HCT116 (cell line): ENCODE measurements at regions not wholly inside any gene's neighbourhood (a gene's known extent, or its start where the extent isn't known, plus 50 kb on each side); places are given as distances from the start of the nearest gene placed in this dataset.

Source experiments
- ATAC-seq: fragments of 200-7000 bp; cut with Tn5 transposase; 2 replicates; pipeline ENCODE4 v1.9.1; 2020; ENCODE audit warnings: mild to moderate bottlenecking, moderate library complexity
- BruUV-seq: library from RNA; stranded (reverse); fragments of 400-500 nt; replicated peaks from 2 replicates; lab custom pipeline; 2021; lab: Mats Ljungman, UMichigan
- CTCF ChIA-PET: fragments of 300-600 bp; sonication (Branson Sonifier 250); formaldehyde crosslinking; loops from one replicate; lab custom pipeline; 2021; ENCODE audit warnings: antibody characterized with exemption; lab: Charles Lee
- POLR2A ChIA-PET: fragments of 300-600, 350-600 bp; sonication (Branson Sonifier 250); formaldehyde crosslinking; loops from one replicate; lab custom pipeline; 2021; ENCODE audit warnings: antibody characterized with exemption; lab: Charles Lee
- RAD21 ChIA-PET, 2 experiments: fragments of 300-600 bp; sonication (Branson Sonifier 250); formaldehyde crosslinking; loops; one replicate each; lab custom pipeline; 2023; ENCODE audit warnings: low total read pairs in 2 of 2; ENCODE audit not compliant: uncharacterized antibody in 2 of 2, unreplicated experiment in 2 of 2, low non-redundant PET in 1 of 2; lab: Charles Lee
- DNase-seq: peaks from one replicate; pipeline ENCODE4 v3.0.0-alpha.2; 2010; ENCODE audit warnings: low read depth, low spot score
- H2AFZ ChIP-seq: fragments of 200-600 bp; shearing (Covaris generic), sonication (generic); 2 replicates; pipeline ENCODE4 v1.6.1; 2017; ENCODE audit warnings: low read depth, mixed run types, mixed read lengths, antibody characterized with exemption, low read length; ENCODE audit not compliant: poor library complexity, severe bottlenecking
- H3K27ac ChIP-seq: 2 replicates; pipeline ENCODE4 v1.5.1; 2012; ENCODE audit warnings: low read depth, low read length
- H3K27me3 ChIP-seq: fragments of 200-600 bp; sonication (generic); 2 replicates; pipeline ENCODE4 v1.6.1; 2016; ENCODE audit warnings: mixed run types, low read length, mixed read lengths; ENCODE audit not compliant: insufficient read depth
- H3K36me3 ChIP-seq, 2 experiments: fragments of 200-500 bp in 1 of 2; fragments of 200-600 bp in 1 of 2; sonication (Bioruptor generic) in 1 of 2; sonication (generic) in 1 of 2; 2 replicates each; pipeline versions ENCODE4 v1.5.1 to v1.6.1; 2014 to 2016; ENCODE audit warnings: low read length in 2 of 2, inconsistent platforms in 1 of 2, mixed read lengths in 1 of 2, mixed run types in 1 of 2; ENCODE audit not compliant: insufficient read depth in 2 of 2, control insufficient read depth in 1 of 2
- H3K4me1 ChIP-seq, 2 experiments: fragments of 200-600 bp in 1 of 2; sonication (generic) in 1 of 2; 2 replicates each; pipeline versions ENCODE4 v1.5.1 to v1.6.1; 2012 to 2017; ENCODE audit warnings: low read length in 2 of 2, inconsistent platforms in 1 of 2, mild to moderate bottlenecking in 1 of 2, mixed read lengths in 1 of 2, mixed run types in 1 of 2, moderate library complexity in 1 of 2; ENCODE audit not compliant: insufficient read depth in 2 of 2, control insufficient read depth in 1 of 2
- H3K4me2 ChIP-seq: fragments of 200-600 bp; sonication (generic); 2 replicates; pipeline ENCODE4 v1.6.1; 2017; ENCODE audit warnings: mixed run types, low read length, mixed read lengths
- H3K4me3 ChIP-seq, 2 experiments: fragments of 200-600 bp in 1 of 2; sonication (generic) in 1 of 2; replicated peaks in 1 of 2; 2 replicates each; pipeline ENCODE4 v1.5.1; 2011 to 2016; ENCODE audit warnings: low read length in 2 of 2, control low read depth in 1 of 2, low read depth in 1 of 2, mild to moderate bottlenecking in 1 of 2, mixed read lengths in 1 of 2, mixed run types in 1 of 2
- H3K79me2 ChIP-seq: fragments of 200-600 bp; sonication (generic); 2 replicates; pipeline ENCODE4 v1.6.1; 2017; ENCODE audit warnings: mild to moderate bottlenecking, mixed run types, low read length, moderate library complexity, mixed read lengths; ENCODE audit not compliant: insufficient read depth
- H3K9ac ChIP-seq: fragments of 200-600 bp; sonication (generic); 2 replicates; pipeline ENCODE4 v1.6.1; 2016; ENCODE audit warnings: low read length, mixed read lengths
- H3K9me2 ChIP-seq: fragments of 200-600 bp; sonication (generic), shearing (Covaris generic); 2 replicates; pipeline ENCODE4 v1.6.1; 2017; ENCODE audit warnings: mixed run types, mild to moderate bottlenecking, moderate library complexity; ENCODE audit not compliant: insufficient read depth
- H3K9me3 ChIP-seq, 2 experiments: fragments of 200-500 bp in 1 of 2; fragments of 200-600 bp in 1 of 2; sonication (Bioruptor generic) in 1 of 2; sonication (generic) in 1 of 2; 2 replicates each; pipeline ENCODE4 v1.6.1; 2014 to 2017; ENCODE audit warnings: low read length in 2 of 2, mixed read lengths in 2 of 2, inconsistent platforms in 1 of 2, low read depth in 1 of 2, mild to moderate bottlenecking in 1 of 2, mixed run types in 1 of 2, moderate library complexity in 1 of 2; ENCODE audit not compliant: control insufficient read depth in 1 of 2, insufficient read depth in 1 of 2
- H4K20me1 ChIP-seq: fragments of 200-600 bp; sonication (generic), shearing (Covaris generic); 2 replicates; pipeline ENCODE4 v1.6.1; 2017; ENCODE audit warnings: mixed run types, mild to moderate bottlenecking, moderate library complexity; ENCODE audit not compliant: insufficient read depth
- CEBPB ChIP-seq: IDR thresholded peaks from 2 replicates; pipeline ENCODE4 v1.6.1; 2012; ENCODE audit warnings: low read depth
- EGR1 ChIP-seq: IDR thresholded peaks from 2 replicates; pipeline ENCODE4 v1.6.1; 2012; ENCODE audit warnings: low read depth
- ELF1 ChIP-seq: IDR thresholded peaks from 2 replicates; pipeline ENCODE4 v1.6.1; 2012; ENCODE audit warnings: low read depth, borderline replicate concordance
- EZH2 ChIP-seq: fragments of 200-600 bp; sonication (generic); IDR thresholded peaks from 2 replicates; pipeline ENCODE4 v1.6.1; 2017; ENCODE audit warnings: antibody characterized with exemption, mixed run types
- EZH2phosphoT487 ChIP-seq: fragments of 200-600 bp; IDR thresholded peaks from 2 replicates; pipeline ENCODE4 v1.6.1; 2018; ENCODE audit warnings: antibody characterized with exemption, borderline replicate concordance
- JUND ChIP-seq: IDR thresholded peaks from 2 replicates; pipeline ENCODE4 v1.6.1; 2012
- POLR2A ChIP-seq: IDR thresholded peaks from 2 replicates; pipeline ENCODE4 v1.7.0; 2011; ENCODE audit warnings: borderline replicate concordance; ENCODE audit not compliant: insufficient read depth, insufficient read length; ENCODE audit errors: extremely low read depth
- SIN3A ChIP-seq: IDR thresholded peaks from 2 replicates; pipeline ENCODE4 v1.6.1; 2012; ENCODE audit warnings: low read depth
- SRF ChIP-seq: IDR thresholded peaks from 2 replicates; pipeline ENCODE4 v1.6.1; 2012; ENCODE audit warnings: low read depth
- TCF7L2 ChIP-seq: IDR thresholded peaks from 2 replicates; pipeline ENCODE4 v1.7.0; 2011; ENCODE audit warnings: borderline replicate concordance, inconsistent platforms; ENCODE audit not compliant: insufficient read depth, insufficient read length; ENCODE audit errors: extremely low read depth
- YY1 ChIP-seq: IDR thresholded peaks from 2 replicates; pipeline ENCODE4 v1.6.1; 2011; ENCODE audit warnings: low read length, low read depth, moderate library complexity, mild to moderate bottlenecking; ENCODE audit not compliant: insufficient replicate concordance; ENCODE audit errors: extremely low read depth
- ZFX ChIP-seq: fragments of 450-650 bp; IDR thresholded peaks from 2 replicates; pipeline ENCODE4 v1.6.1; 2017
- ZNF274 ChIP-seq: fragments of 200-500 bp; sonication (Bioruptor generic); IDR thresholded peaks from 2 replicates; pipeline ENCODE4 v1.6.1; 2014; ENCODE audit warnings: mild to moderate bottlenecking, low read depth, low read length, inconsistent platforms
- intact Hi-C: fragments of 100-400 bp; cut with micrococcal nuclease; formaldehyde crosslinking; loops from 2 replicates; pipeline ENCODE4 v1.10.0; 2022
- TF ChIP-seq, protein P1 (sequence below): IDR thresholded peaks from 2 replicates; pipeline ENCODE4 v1.6.1; 2012
- TF ChIP-seq, protein P2 (sequence below): IDR thresholded peaks from 2 replicates; pipeline ENCODE4 v1.6.1; 2012
- TF ChIP-seq, protein P3 (sequence below): IDR thresholded peaks from 2 replicates; pipeline ENCODE4 v1.6.1; 2012; ENCODE audit warnings: low read depth
- TF ChIP-seq, protein P4 (sequence below): IDR thresholded peaks from 2 replicates; pipeline ENCODE4 v1.6.1; 2011; ENCODE audit warnings: mild to moderate bottlenecking, low read length, moderate library complexity; ENCODE audit not compliant: insufficient replicate concordance; ENCODE audit errors: extremely low read depth

DNA sequence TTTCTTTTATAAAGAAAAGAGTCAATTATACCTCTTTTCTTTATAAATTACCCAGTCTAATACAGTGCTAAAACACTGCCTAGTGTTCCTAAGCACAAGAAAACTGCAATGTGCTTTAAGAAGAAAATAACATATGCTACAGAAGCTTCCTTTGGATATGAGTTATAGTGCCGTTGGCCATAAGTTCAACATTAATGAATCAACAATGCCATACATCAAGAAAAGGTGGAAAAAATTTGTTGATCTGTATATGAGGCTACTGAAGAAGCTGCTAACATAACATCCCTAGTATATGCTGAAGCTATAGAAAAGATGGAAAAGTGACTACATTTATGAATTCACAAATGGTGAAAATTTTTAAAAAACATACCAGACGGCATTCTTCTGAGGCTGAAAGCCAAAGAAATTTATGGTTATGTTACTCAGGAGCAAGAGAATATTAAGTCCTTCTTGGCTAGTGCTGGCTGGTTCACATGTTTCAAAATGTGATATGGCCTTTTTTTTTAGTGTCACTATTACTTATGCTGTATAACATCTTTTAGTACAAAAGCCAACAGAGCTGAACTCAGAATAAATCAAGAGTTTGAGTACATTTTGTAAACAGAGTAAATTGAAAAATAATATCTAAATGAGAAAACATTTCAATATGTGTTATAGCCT is 743.2 kb upstream of the RGS18 start:
- Histone ChIP-seq H4K20me1 (no peaks in the 10 kb centered on the region), H3K27me3 (no peaks in the 10 kb centered on the region), H3K9me3 (no peaks in the 10 kb centered on the region), H2AFZ (no peak overlapping the region), H3K4me2 (no peak overlapping the region), H3K79me2 (no peaks in the 10 kb centered on the region), H3K4me3 (no peak overlapping the region), H3K9me2 (no peaks in the 10 kb centered on the region), H3K27ac (no peak overlapping the region), H3K4me1 (no peaks in the 10 kb centered on the region), H3K9ac (no peak overlapping the region), H3K36me3 (no peaks in the 10 kb centered on the region)
- ChIA-PET POLR2A (no interaction called here), RAD21 (no interaction called here), CTCF (no interaction called here)
- no TSS peak for BruUV-seq
- TF ChIP-seq SRF = no peak
- no peak for TF ChIP-seq ZNF274
- TF ChIP-seq EGR1 = no peak
- no peak for TF ChIP-seq JUND
- no peak for TF ChIP-seq ZFX
- TF ChIP-seq TCF7L2 = no peak
- TF ChIP-seq EZH2 = no peak
- TF ChIP-seq, protein P1, sequence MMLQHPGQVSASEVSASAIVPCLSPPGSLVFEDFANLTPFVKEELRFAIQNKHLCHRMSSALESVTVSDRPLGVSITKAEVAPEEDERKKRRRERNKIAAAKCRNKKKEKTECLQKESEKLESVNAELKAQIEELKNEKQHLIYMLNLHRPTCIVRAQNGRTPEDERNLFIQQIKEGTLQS = no peak
- no peak for TF ChIP-seq POLR2A
- TF ChIP-seq, protein P2, sequence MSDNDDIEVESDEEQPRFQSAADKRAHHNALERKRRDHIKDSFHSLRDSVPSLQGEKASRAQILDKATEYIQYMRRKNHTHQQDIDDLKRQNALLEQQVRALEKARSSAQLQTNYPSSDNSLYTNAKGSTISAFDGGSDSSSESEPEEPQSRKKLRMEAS = no peak
- TF ChIP-seq EZH2phosphoT487 = no peak
- TF ChIP-seq, protein P3, sequence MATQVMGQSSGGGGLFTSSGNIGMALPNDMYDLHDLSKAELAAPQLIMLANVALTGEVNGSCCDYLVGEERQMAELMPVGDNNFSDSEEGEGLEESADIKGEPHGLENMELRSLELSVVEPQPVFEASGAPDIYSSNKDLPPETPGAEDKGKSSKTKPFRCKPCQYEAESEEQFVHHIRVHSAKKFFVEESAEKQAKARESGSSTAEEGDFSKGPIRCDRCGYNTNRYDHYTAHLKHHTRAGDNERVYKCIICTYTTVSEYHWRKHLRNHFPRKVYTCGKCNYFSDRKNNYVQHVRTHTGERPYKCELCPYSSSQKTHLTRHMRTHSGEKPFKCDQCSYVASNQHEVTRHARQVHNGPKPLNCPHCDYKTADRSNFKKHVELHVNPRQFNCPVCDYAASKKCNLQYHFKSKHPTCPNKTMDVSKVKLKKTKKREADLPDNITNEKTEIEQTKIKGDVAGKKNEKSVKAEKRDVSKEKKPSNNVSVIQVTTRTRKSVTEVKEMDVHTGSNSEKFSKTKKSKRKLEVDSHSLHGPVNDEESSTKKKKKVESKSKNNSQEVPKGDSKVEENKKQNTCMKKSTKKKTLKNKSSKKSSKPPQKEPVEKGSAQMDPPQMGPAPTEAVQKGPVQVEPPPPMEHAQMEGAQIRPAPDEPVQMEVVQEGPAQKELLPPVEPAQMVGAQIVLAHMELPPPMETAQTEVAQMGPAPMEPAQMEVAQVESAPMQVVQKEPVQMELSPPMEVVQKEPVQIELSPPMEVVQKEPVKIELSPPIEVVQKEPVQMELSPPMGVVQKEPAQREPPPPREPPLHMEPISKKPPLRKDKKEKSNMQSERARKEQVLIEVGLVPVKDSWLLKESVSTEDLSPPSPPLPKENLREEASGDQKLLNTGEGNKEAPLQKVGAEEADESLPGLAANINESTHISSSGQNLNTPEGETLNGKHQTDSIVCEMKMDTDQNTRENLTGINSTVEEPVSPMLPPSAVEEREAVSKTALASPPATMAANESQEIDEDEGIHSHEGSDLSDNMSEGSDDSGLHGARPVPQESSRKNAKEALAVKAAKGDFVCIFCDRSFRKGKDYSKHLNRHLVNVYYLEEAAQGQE = no peak
- TF ChIP-seq, protein P4, sequence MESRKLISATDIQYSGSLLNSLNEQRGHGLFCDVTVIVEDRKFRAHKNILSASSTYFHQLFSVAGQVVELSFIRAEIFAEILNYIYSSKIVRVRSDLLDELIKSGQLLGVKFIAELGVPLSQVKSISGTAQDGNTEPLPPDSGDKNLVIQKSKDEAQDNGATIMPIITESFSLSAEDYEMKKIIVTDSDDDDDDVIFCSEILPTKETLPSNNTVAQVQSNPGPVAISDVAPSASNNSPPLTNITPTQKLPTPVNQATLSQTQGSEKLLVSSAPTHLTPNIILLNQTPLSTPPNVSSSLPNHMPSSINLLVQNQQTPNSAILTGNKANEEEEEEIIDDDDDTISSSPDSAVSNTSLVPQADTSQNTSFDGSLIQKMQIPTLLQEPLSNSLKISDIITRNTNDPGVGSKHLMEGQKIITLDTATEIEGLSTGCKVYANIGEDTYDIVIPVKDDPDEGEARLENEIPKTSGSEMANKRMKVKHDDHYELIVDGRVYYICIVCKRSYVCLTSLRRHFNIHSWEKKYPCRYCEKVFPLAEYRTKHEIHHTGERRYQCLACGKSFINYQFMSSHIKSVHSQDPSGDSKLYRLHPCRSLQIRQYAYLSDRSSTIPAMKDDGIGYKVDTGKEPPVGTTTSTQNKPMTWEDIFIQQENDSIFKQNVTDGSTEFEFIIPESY = no peak
- TF ChIP-seq ELF1 = no peak
- no peak for TF ChIP-seq SIN3A
- no peak for TF ChIP-seq YY1
- no peak for TF ChIP-seq CEBPB
- ATAC-seq (no peak), DNase-seq (no peak)
- intact Hi-C loops = no loop called here
